NCI-H2107 treated with DMSO at 0.1 percent for 48 hours (cell line): ENCODE measurements at regions not wholly inside any gene's neighbourhood (a gene's known extent, or its start where the extent isn't known, plus 50 kb on each side); places are given as distances from the start of the nearest gene placed in this dataset.
"Not testable (repeated sequence)": the region's sequence is repeated elsewhere in the genome, so short reads cannot be mapped to it uniquely, and the experiment has no call there.

Experiments used
- DNase-seq: peaks from one replicate; lab custom pipeline; 2025; ENCODE audit not compliant: unreplicated experiment; lab: John Stamatoyannopoulos, UW

DNA sequence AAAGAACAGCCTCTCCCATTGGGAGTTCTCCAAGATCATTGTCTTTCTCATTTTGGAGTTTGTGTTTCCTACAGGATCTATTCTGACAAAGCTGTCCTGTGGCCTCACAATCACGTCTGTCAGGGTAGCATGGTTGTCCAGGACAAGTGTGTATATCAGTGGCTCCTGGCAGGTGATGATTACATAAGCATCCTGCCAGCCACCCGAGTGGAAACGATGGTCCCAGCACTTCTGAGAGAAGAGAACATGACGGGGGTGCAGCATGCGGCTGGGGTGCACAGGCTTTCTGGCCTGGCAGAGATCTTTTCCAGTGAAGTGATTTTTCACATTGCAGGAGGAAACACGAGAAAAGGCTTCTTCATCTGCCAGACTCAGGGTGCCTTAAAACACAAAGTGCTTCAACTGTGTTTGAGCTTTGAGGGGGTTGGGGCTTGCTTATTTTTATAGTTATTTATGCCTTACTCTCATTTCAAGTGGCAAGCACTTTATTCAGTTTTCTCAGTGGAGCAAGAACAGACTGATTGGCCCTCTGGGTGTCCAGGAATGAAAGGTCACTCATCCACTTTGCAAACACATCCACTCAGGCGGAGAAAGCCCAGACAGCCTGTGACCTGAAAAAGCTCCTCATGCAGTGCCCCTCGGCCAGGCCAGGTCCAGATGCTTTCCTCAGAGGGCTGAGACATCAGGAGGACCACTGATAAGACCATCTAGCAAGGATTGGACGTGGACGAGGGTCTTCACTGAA is 186.0 kb downstream of the DUSP10 start:
- DNase-seq = no peak

DNA sequence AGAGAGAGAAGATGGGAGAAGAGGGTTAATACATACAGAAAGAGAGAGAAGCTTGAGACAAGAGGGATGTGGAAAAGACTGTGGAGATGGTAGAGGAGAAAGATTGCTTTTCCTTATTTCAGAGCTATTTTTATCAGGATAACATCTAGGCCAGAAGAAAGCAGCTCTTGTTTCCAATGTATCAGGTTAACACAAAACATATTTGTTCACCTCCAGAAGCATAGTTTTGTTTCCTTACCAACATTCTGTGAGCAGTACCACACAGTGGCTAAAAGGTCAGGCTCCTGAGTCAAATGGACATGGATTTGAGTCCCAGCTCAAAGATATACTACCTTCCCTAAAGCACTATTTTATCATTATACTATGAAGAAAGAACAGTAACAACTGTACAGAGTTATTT is 185.5 kb downstream of the DUSP10 start:
- no peak for DNase-seq

DNA sequence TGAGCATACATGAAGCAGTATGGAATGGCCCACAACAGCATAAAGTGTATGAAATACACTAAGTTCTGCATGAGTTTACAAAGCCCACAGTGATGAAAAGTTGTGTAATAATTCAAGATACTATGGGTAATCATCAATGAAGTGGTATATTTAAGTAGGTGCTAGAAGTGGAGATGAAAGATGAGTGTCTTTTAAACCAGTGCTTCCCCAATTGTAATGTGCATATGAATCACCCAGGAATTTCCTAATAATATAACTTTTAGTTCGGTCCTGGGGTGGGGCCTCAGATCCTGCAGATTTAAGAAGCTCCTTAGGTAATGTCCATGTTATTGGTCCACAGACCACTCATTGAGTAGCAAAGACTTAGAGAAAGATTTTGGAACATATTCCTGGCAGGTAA is 184.9 kb downstream of the DUSP10 start:
- no peak for DNase-seq

DNA sequence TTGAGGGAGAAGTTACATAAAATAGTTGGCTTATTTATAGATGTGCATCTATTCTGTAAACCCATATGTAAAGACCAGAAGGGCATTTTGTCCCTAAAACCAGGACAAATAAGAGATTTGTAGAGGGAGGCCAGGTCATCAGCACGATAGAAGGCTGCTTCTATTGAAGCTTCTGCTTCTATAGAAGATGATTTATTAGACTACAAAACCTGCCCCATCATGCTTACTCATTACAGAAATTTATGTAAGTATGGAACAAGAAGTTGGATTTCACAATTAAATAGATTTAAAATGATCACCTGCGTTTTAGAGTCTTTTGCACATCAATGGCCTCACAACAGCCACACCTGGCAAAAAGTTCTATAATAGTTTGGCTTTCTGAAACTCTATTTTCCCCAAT is 183.5 kb downstream of the DUSP10 start:
- DNase-seq = no peak

DNA sequence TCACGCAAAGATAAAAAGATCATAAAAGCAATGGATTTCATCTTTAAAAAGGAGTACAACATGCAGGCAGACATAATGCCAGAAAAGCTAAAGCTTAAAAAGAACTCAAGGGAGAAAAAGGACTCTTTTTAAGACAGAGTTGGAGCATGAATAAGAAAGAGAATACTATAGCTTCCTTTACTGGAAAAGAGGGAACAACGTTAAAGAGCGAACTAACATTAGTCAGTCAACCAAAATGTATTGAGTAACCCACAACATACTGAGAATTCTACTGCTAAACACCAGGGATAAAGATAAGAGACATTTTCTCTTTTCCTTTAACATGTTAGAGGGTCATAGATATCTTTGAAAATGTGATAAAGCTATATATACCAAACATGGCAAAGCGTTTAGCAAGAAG is 182.0 kb downstream of the DUSP10 start:
- DNase-seq = no peak

DNA sequence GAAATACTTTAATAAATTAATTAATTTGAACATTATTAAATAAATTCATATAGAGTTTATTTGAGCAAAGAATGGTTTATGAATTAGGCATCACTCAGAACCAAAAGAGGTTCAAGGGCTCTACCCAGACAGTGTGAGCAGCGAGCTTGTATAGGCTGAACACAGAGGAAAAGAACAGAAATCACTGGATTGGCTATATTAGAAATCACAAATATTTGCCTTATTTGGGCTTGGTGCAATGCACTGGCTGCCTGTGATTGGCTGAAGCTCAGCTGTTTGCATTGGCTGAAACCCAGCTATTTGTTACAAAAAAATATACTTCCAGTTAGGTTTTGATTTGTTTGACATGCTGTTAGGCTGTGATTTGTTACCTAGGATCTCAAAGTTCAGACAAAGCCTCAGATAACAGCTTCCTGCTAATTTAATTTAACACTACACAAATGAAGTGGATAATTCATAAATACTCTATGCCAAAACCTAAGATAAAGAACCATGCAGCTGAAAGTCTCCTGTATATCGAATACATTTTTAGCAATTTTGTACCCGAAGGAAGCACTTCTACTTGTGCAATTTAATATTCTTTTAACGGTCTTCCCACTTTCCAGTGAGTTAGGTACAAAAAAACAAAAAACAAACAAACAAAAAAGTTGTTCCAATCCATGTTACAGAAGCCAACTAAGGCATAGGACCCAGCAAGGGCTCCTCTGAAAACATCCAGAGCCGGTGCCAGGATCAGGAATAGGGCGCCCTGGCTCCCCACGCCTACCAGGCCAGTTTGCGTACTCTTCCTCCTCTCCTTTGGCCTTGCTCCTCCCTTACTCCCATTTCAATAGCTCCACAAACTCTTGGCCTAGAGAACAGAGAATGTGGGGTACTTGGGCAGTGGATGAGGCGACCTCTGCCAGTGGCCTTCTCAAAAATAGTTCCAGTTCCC is 179.1 kb downstream of the DUSP10 start:
- DNase-seq = no peak

DNA sequence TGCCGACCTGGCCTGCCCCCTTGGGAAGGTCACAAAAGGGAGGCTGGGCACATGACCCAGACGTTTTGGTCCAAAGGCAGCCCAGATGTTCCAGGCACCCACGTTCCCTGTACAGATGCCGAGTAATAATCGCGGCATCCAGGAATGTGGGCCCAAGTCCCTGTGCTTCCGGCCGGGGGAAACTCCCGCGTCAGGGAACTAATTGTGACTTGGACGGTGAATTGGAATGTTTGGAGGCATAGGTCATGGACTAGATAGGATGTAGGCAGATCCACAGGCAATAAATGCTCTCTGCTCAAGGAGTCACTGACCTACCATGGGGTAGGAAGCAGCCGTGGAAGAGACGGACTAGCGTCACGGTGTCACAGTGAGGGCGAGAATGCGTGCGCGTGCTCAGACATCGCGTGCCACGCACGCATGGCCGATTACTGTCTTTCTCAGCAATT is 178.4 kb downstream of the DUSP10 start:
- DNase-seq = no peak

DNA sequence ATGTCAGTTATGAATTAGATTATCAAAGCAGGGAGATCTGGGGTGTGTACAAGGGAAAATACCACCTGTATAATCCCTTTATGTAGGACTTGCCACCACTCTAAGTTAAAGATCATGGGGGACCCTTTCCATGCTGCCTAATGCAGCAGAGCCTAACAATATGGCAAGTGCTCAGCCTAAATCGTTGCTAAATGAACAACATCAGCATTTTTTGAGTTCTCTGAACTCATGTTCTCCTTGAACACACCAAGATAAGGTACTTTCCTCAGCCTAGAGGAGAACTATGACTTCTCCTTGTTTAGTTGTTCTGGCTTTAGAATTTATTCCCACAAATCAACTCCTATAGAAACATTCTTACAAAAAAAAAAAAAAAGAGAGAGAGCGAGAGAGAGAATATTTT is 177.0 kb downstream of the DUSP10 start:
- DNase-seq = no peak

DNA sequence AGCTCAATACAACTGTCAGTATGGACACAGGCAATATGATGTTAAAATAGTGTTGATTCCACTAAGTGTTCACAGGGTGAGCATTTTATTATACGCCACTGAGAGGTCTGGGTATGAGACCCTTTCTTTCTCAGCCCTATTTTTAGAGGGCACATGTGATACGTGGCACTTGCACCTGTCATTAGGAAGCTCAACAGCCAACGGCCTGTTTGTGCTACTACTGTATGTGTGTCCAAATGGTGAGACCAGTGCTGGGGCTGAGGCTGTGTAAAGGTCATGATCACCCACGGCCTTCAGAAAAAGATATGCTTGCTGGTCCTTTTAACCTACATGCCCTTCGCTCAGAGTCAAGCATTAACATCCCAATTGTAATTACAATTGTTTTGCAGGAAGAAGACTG is 176.2 kb downstream of the DUSP10 start:
- no peak for DNase-seq

DNA sequence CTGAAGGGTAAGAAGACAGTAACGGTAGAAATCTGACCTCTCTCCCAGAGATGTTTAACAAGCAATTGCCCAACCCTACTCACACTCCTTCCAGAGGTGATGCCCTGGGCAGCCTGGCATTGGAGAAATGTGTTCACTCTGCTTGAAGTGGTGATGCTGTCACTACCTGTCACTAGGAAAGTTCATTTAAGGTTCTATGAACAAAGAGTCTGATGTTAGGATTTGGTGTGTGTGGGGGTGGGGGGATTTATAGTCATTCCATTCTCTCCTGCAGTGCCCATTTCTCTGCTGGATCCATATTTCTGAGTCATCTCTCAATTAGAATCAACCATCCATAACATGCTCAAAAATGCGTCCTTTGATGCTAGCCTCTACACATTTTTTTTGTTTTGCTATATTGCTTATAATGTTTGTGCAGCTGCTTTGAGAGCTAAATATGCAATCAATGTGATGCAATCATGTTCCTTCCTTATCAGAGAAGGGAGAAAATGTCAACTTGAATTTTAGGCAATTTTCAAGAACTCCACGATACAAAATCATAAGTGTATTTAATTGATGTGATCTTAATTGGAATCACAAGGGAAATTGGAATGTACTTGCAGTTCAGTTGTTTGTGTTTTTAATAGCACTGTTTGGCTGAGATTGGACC is 173.9 kb downstream of the DUSP10 start:
- peak; percentile 26 for DNase-seq

DNA sequence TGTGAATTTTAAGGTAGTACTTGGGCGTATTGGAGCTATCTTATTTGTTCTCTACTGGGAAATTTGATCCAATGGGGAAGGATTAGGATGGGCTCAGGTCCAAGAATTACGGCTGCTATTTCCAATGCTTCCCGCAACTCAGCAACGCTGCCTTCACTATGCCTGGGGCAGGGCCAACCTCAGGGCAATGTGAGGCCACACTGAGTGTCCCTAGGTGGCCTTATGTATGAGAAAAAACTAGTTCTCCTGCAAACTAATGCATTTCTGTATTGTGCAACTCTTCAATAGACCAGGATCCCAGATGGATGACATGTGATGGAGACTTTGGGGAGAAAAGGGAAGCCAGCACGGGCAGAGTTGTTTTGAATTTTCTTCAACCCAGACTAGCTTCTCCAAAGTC is 168.1 kb downstream of the DUSP10 start:
- DNase-seq = no peak

DNA sequence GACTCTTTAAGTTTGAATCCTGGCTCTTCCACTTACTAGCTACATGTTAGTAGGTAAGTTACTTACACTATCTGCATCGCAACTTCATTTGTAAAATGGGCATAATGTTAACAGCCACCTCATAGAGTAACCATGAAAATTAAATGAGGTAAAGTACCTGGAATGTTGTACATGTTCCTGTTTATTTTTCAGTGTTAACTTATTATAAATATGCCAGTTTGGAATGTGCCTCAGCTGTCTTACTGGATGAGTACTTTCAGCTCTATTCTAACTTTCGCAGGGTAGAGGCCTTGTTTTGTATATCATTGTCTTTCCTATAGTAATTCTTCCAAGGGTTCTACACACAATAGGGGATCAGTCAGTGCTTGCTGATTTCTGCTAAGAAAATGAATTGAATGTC is 167.4 kb downstream of the DUSP10 start:
- DNase-seq = no peak

DNA sequence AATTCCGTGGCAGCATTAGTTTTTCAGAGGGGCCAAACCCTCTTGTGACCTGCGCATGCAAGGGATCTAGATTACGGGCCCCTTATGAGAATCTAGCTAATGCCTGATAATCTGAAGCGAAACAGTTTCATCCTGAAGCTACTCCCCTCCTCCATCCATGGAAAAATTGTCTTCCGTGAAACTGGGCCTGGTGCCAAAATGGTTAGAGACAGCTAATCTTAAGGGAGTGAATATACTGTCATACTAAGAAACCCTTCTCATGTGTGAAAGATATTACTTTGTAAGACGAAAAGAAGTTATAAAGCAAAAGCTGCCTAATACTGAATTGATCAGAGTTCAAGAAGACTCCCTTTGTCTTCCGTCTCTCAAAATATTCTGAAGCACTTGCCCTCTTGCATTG is 166.3 kb downstream of the DUSP10 start:
- no peak for DNase-seq

DNA sequence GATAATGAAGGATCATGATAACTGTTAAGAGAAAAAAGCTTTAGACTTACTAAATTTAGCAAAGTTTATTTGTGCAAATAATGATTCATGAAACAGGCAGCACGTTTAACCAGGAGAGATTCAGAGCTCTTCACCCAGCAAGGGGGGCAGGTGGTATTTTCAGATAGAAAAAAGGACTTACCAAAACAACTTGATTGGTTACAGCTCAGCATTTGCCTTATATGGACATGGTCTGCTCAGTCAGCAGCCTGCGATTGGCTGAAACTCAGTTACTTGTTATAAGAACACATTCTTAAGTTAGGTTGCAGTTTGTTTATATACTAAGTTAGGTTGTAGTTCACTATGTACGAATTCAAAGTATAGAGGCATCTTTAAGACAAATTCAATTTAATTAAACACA is 165.6 kb downstream of the DUSP10 start:
- no peak for DNase-seq

DNA sequence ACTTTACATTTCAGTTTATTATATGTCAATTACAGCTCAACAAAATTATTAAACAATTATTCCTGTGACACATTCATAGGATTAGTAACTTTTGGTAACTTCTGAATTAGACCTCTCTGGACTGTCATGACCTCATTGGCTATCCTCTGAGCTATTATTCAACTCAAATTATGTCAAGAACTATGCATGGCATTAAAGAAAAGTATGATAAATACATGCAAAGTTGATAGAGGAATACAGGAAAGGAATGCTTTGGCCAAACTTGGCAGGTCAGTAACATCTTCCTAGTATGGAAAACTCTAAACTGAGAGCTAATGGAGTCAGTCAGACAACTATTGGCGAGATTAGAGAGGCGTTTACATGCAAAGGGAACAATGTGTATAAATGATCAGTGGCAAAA is 158.4 kb downstream of the DUSP10 start:
- no peak for DNase-seq

DNA sequence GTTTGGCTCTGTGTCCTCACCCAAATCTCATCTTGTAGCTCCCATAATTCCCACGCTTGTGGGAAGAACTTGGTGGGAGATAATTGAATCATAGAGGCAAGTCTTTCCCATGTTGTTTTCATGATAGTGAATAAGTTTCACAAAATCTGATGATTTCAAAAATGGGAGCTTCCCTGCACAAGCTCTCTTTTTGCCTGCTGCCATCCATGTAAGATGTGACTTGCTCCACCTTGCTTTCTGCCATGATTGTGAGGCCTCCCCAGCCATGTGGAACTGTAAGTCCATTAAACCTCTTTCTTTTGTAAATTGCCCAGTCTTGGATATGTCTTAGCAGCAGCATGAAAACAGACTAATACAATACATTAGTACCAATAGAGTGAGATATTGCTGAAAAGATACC is 154.9 kb downstream of the DUSP10 start:
- DNase-seq = not testable (repeated sequence)

DNA sequence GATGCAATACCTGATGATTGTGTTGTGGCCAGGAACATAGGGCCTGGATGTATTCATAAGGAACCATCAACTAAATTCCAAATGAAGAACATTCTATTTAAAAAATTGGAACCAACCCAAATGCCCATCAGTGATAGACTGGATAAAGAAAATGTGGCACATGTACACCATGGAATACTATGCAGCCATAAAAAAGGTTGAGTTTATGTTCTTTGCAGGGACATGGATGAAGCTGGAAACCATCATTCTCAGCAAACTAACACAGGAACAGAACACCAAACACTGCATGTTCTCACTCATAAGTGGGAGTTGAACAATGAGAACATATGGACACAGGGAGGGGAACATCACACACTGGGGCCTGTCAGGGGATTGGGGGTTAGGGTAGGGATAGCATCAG is 150.6 kb downstream of the DUSP10 start:
- DNase-seq = not testable (repeated sequence)

DNA sequence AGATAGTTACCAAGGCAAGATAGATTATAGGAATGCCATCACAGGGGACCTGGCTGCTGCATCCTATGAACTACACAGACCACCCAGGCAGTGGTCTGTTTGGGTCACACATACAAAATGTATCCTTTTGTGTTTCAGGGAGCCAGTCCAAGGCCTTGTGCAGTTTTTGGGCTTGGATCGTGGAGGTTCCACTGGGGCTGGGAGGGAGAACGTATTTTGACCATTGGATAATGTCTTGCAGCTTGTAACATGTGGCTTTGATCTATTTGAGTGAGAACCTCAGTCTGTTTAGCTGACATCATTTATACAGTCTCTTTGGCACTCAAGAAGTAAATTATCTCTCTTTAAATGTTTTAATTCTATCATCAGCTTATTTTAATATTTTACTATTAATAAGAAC is 147.3 kb downstream of the DUSP10 start:
- no peak for DNase-seq

DNA sequence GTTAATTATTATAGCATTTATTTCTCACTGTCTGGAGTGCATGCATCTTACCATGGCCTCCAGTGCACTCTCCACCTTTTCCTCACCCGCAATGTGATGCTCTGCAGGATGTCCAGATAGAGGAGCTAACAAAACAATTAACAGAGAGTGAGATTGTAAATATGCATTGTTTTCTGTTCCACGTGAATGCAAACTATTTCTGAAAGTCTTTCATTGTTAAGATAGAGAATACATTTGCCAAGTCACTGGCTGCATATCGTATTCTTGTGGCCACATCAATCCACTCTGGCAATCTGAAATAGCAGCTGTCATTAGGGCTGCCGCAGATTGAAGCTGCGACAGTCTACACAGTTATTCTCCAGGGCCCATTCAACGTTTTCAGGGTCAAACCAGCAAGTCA is 143.8 kb downstream of the DUSP10 start:
- DNase-seq = no peak

DNA sequence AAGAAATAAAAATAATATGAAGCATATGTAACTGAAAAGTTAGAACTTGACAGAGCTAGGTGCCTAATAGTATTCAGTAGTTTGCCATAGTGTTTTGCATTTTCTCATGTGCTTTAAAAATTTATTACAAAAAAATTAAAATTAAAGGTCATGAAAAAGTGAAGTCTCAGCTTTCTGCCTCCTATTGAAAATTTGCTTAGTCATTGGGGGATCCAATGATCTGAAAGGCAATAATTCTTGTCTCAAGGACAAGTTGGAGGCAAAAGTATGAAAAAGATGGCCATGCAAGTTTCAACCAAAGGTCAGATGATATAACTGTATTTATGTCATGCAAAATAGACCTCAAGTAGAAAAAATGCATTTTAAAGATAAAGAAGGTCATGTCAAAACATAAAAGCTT is 140.7 kb downstream of the DUSP10 start:
- no peak for DNase-seq

DNA sequence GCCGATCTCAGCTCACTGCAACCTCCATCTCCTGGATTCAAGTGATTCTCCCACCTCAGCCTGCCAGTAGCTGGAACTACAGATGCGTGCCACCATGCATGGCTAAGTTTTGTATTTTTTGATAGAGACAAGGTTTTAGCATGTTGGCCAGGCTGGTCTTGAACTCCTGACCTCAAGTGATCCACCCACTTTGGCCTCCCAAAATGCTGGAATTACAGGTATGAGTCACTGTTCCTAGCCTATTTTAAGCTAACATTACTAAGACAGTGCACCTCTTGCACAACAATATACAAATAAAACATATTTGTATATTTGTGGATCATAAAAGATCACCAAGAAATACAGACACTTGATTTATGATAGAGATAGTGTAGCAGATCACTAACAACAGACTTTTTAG is 139.1 kb downstream of the DUSP10 start:
- no peak for DNase-seq

DNA sequence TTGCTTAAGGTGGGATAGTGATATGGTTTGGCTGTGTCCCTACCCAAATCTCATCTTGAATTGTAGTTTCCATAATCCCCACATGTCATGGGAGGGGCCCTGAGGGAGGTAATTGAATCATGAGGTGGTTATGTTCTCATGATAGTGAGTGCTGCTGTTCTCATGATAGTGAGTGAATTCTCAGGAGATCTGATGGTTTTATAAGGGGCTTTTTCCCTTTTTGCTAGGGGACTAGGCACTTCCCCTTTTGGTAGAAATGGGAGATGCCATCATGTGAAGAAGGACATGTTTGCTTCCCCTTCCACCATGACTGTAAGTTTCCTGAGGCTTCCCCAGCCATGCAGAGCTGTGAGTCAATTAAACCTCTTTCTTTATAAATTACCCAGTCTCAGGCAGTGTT is 137.5 kb downstream of the DUSP10 start:
- not testable (repeated sequence) for DNase-seq
